Stimulated activated CD4-positive, alpha-beta T cell treated with anti-CD3 and anti-CD28 coated beads, TNF-alpha, amount 100 ng/mL, for 48 hours (primary cell): ENCODE measurements at regions not wholly inside any gene's neighbourhood (a gene's known extent, or its start where the extent isn't known, plus 50 kb on each side); places are given as distances from the start of the nearest gene placed in this dataset.
"Not testable (repeated sequence)": the region's sequence is repeated elsewhere in the genome, so short reads cannot be mapped to it uniquely, and the experiment has no call there.

ENCODE experiments used
- DNase-seq, 3 donors: peaks; one replicate each; pipeline ENCODE4 v3.0.0-alpha.2; 2020; ENCODE audit warnings: low read depth in 3 of 3

DNA sequence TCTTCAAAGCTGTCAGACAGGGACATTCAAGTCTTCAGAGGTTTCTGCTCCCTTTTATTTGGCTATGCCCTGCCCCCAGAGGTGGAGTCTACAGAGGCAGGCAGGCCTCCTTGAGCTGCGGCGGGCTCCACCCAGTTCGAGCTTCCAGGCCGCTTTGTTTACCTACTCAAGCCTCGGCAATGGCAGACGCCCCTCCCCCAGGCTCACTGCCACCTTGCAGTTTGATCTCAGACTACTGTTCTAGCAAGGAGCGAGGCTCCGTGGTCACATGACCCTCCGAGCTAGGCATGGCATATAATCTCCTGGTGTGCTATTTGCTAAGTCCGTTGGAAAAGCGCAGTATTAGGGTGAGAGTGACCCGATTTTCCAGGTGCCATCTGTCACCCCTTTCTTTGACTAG lies 462.6 kb upstream of the HS3ST5 start:
- not testable (repeated sequence) for DNase-seq

DNA sequence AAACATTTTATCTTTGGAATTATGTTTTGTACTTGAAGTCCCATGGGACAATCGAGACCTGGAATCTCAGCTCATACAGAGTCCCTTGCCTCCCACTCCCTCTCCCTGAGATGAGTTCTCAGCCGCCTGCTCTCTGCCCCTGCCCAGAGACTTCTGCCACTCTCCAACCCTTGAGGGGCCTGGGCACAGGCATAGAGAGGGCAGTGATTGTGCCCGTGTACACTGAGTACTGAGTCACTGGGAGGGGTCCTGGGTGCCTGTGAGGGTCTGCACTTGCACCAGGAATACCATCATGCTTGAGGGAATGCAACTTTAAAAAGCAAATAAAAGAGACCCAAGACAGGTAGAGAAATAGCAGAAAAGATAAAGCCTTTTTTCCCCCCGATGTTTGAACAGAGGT lies 453.8 kb upstream of the HS3ST5 start:
- no peak for DNase-seq

DNA sequence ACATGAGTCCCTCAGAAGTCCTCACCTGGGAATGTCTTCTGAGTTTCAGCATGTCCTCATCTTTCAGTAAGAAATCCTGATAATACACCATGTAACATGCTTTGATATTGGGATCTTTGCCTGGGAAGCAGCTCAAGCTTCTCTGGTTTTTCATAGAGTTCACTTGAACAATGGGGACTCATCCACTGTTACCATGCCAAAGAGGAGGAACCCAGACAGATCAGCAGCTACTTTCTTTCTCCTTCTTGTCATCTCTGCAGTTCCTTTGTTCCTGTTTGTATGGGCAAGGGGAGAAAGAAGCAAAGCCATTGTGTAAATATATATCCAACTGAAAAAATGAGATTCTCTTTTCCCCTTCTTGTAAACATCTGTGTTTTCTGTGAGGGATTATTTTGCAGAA lies 450.6 kb upstream of the HS3ST5 start:
- no peak for DNase-seq

DNA sequence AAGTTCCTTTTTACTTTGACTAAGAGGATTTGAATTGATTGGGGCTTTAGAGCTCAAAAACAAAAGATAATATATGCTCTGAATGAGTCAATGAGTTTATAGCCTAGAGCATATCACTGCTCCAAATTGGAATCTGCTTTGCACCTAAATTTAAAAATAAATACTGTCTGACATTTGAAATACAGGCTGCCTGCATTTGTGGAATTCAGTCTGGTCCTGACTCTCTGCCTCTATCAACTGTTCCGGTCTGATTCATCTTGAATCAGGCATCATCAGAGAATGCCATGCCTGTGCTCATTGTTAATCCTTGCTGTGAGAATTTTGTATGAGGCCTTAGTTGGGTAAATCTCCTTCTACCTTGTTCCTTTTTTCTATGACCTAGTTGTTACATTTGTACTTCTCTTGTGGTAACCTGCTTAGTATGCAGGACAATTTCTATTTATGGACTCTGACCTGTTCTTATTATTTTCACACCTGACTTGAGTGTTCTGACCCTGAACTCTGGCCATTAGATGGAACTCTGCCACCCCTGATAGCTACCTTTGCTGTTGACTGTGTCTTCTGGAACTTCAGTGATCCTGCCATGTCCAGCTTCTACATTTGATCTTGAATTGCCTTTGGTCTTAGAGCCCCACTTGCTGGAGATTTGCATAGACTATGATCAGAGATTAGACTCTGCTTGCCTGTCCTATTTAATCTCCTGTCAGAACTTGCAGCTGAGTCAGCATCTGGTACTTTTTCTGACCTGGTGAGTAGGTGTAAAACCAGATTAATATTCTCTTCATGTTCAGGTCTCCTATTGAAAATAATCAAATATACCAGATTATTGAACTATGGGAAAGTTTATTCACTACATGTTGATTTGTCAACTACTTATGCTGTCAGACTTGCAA lies 442.7 kb upstream of the HS3ST5 start:
- DNase-seq: no peak

DNA sequence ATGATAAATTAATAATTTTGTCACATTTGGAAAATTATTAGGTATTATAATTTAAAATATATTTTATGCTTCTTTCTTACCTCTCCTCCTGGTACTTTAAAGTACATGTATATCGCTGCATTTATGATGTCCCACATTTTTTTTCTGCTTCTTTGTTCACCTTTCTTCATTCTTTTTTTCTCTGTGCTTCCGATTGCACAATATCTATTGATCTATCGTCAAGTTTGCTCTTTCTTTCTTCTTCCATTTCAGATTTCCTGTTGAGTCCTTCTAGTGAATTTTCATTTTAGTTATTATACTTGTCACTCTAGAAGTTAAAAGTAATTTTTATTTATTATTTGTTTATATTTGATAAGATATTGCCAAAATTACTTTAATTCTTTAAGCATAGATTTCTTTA lies 441.0 kb upstream of the HS3ST5 start:
- no peak for DNase-seq

DNA sequence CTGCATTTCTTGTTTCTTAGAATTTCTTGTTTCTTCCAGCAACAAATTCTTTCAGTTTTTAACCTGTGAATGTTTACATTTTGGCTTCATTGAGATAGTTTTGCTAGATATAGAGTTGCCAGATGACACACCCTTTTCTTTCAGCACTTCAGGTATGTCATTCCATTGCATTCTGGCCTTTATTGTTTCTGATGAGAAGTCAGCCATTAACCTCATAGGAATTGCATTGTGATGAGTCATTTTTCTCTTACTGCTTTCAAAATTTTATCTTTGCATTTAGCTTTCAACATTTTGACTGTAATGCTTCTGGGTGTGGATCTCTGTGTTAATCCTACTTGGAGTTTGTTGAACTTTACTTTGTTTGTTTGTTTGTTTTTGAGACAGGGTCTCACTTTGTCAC lies 440.3 kb upstream of the HS3ST5 start:
- no peak for DNase-seq

DNA sequence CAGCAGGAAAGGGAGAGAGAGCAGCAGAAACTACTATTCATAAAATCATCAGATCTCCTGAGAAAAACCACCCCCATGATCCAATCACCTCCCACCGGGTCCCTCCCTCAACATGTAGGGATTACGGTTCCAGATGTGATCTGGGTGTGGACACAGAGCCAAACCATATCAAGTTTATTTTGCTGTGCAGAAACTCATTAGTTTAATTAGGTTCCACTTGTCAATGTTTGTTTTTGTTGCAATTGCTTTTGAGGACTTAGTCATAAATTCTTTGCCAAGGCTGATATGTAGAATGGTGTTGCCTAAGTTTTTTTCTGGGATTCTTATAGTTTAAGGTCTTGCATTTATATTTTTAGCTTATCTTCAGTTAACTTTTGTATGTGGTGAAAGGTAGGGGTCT lies 422.0 kb upstream of the HS3ST5 start:
- no peak for DNase-seq

DNA sequence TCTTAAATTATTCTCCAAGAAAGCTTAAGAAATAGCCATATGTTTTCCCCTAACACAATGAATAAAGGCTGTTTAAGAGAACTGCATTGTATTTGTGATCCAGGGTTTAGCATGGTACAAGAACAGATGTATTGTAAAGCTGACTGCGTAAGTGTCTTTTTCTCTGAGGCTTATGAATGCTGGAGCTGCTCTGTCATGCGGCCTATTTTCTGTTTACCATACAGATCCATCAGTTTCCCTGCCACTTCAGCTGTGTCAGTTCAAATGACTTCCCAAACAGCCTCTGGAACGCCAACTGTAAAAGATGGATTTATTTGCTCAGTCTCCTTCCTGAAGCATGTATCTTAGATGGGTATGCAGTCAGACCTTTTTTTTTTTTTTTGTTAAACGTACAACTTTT lies 419.3 kb upstream of the HS3ST5 start:
- DNase-seq: no peak

DNA sequence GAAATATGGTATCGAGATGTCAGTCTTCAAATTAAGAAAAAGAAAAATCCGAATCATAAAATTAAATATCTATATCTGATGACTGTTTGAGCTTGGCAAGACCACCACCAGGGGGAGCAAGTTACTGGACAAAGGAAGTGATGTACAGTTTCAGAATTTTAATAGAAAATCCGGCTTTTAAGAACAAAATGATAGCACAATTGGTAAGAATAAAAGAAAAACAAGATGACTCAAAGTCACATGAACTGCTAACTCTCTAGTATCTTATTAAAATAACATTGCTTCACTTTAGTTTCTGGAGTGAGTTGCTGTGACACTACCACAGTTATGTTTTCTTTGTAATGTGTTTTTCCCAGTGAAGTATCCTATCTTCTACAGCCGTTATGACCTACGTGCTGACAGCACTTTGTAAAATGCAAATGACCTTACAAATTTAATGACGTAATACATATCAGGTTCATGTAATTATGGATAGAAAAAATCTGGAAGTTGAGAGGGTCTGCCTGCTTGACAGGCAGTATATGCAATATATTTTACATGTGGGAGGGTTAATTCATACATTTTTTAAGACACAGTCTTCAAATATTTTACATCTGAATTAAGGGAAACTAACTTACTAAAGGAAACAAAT lies 405.3 kb upstream of the HS3ST5 start:
- DNase-seq: peak in 1 of 3 donors; percentile 19

DNA sequence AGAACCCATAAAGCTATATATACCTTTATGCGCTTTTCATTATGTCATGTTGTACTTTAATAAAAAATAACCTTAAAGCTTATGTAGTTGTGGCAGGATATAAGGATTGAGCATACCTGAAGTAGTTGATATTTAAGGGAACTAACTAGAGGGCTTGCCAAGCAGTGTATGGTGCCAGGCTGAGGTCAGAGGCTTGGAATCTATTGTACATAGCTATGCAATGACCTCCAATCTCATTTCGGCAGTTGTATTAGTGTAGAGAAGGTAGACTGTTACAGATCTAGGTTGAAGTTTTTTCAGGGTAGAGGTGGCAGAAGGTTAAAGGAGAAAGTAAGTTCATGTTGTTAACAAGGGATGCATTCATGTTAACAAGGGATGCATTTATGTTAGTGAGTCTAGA lies 397.7 kb upstream of the HS3ST5 start:
- DNase-seq: no peak

DNA sequence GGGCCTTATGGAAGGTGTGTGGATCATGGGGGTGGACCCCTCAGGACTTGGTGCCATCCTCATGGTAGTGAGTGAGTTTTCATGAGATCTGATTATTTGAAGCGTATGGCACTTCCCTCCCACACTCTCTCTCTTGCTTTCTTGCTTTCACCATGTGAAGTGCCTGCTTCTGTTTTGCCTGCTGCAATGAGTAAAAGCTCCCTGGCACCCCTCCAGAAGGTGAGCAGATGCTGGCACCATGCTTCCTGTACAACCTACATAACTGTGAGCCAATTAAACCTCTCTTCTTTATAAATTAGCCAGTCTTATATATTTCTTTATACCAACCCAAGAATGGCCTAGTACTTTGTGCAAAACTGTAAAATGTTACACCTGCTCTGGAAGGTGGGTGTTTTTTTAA lies 396.8 kb upstream of the HS3ST5 start:
- DNase-seq: no peak

DNA sequence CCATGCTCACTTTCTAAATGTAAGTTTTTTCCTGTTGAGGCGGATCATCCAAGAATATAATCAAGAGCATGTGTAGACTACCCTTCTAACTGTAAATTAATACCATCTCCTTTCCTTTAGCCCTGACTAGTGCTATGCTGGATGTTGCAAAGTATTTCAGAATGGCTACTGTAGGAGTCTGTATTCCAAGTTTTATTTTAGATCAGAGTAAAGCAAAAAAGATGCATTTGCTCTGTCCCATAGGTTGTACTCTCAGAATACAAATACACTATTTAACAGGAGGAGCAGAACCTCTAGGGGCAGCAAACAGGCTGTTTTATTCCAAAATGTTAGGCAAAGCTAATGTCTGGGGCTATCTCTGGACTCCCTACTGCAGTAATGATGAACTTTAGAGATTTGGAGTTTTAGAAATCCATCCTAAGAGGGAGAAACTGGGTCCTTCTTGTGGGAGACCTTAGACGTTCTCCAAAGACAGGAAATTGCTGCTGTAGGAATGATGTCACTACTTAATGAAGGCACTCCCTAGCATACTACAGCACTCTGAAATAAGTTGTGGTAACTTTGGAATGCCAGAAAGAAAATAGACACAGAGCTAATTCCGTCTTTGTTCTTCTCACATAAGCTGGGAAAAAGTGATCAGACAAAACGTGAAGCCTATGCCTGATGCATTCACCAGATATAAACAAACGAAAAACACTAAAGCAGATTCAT lies 392.4 kb upstream of the HS3ST5 start:
- no peak for DNase-seq

DNA sequence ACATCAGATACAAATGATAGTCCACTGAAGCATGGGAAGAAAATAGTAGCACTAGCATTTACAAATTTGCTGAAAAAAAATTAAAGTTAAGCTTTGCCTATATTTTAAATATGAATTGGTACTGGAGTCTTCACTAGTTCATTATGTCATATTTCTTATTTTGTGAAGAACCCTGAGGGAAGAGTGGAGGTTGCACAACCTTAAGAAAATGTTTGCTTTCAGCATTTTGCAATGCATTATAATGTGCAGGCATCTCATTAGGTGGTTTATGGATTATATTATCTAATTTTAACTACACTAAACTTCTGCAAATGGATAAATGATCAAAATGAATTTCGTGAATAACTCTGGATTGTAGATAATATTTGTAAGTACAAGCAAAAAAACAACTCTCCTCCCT lies 390.8 kb upstream of the HS3ST5 start:
- no peak for DNase-seq

DNA sequence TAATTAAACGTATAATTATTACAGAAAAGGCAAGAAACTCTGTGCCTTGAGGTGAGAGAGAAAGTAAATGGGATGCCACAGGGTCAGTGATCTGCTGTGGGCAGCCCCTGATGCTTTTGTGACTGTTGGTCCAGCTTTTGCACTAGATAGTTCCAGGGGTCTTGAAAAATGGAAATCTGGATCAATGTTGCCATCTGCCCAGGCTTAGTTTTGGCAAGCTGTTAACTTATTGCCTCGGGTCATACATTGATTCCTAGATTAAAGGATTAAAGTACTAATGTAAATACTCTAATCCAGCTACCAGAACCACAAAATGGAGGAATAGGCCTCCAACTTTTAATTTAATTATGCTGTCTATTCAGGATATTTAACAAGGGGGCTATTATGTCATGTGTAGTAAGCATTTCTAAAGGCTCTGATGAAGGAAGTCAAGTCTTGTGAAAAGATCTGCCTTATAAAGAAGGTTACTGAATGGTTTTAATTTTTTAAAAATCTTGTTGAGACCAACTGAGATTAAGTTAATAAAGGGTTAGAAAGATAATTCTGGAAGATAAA lies 376.0 kb upstream of the HS3ST5 start:
- DNase-seq: no peak

DNA sequence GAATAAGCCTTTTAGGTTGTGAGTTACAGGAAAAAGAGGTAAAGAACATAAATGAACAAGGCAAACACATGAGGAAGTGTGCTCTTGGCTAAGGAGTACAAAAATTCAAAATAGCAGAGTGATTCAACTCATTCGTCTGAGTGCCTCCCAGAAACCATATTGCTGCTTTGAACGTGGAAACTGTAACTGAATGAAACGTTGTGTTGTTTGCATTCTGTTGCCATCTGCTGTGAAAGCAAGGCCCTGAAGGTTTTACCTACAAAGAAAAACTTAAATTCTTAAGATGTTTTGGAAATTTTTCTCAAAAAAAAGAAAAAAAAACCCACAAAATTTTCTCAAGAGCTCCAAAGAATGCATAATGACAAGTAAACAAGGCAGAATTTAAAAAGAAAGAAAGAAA lies 375.4 kb upstream of the HS3ST5 start:
- DNase-seq: no peak

DNA sequence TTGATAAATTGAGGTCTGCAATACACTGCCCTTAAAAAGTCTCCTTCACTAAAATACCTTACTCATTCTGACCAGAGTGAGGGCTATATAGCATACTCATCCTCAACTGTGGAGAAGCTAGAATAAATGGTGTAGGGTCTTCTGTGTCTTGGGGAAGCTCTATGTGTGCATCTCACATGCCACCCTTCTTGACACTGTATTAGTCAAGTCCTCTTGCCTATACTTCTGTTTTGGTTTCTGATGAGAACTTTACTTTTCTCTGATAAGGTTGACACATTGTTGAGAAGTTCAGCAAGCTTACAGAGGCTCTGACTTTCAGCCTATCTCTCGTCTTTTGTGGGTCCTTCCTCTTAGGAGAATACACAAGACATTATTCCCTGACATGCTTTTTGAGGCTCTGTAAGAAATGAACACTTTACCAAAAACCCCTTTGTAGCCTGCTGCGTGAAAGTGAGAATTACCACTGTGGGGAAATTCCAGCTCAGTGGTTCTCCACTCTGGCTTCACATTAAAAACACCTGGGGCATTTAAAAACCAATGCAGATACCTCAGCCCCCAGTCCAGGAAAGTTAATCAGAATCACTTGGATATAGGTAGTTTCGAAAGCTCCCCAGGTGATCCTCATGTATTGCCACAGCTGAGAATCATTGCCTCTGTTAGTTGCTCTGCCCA lies 372.1 kb upstream of the HS3ST5 start:
- no peak for DNase-seq

DNA sequence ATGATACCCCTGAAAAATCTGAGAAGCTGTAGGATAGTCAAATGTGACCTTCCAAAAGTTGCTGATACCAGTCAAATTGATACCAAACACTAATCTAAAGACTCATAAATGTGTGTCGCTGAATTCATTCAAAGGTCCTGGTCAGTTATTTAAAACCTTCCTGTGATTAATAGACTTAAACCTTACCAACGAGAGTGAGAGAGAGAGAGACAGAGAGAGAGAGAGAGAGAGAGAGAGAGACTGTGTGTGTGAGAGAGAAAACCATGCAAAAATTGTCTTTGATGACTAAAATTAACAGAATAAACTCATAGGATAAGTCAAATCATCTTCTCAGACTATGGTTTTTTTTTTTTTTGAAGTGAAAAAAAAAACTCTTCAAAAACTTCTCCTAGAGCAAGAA lies 370.9 kb upstream of the HS3ST5 start:
- DNase-seq: no peak

DNA sequence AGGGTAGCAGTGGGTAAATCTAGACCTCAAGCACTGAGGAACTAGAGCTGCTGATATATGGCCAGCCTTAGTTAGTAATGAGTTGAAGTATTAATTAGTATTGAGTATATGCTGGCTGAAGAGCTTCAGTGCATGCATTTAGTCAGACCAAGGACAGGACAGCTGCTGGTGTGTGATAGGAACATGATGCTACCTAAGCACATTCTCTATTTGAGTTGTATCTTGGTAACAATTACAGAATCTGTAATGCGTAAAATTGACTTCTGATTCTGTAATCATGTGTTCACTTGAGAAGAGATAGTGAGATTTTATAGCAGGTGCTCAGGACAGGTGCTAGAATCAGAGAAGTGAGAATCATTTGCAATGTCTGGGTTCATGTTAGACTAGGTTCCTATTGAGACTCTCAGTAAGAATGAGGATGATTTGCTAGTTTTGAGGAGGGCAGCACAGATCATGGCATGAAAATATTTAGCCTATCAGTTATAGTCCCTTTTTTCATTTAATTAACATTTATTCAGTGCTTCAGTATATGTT lies 369.4 kb upstream of the HS3ST5 start:
- DNase-seq: no peak

DNA sequence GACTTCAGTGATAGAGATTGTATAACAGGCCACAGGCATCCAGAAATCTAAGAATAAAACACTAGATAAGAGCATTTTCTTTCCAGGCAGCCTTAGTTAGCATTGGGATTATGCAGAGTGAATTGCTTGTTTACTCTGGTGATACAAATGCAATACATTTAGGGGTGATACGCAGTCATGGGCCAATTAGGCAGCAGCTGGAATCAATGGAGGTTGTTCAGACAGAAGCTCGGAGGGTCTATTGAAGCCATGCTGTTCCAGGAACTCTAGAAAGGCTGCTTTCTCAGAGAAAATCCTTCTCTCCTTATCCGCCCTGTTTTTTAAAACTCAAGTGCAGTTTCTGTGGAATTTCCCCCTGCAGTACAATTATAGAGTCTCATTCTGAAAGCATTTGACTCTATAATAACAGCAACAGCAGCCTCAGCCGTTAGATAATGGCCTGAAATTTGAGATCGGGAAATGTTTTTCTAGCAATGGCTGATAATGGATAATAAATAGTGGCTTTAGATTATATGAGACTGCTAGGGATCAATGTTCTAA lies 364.3 kb upstream of the HS3ST5 start:
- no peak for DNase-seq

DNA sequence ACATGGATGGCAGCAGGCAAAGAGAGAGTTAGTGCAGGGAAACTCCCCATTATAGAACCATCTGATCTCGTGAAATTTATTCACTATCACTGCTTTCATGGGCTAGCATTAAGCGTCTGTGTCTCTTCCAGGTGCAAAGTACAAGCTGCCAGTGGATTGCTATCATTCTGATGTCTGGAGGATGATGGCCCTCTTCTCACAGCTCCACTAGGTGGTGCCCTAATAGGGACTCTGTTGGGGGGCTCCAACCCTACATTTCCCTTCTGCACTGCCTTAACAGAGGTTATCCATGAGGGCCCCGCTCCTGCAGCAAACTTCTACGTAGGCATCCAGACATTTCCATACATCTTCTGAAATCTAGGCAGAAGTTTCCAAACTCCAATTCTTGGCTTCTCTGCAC lies 347.8 kb upstream of the HS3ST5 start:
- DNase-seq: no peak

DNA sequence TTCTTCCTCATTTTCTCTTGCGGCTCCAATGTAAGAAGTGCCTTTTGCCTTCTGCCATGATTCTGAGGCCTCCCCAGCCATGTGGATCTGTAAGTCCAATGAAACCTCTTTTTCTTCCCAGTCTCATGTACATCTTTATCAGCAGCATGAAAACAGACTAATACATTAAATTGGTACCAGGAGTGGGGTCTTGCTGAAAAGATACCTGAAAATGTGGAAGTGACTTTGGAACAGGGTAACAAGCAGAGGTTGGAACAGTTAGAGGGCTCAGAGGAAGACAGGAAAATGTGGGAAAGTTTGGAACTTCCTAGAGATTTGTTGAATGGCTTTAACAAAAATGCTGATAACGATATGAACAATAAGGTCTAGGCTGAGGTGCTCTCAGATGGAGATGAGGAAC lies 316.7 kb upstream of the HS3ST5 start:
- DNase-seq: no peak
